ENCODE measurements at regions not wholly inside any gene's neighbourhood (a gene's known extent, or its start where the extent isn't known, plus 50 kb on each side); places are given as distances from the start of the nearest gene placed in this dataset.

DNA sequence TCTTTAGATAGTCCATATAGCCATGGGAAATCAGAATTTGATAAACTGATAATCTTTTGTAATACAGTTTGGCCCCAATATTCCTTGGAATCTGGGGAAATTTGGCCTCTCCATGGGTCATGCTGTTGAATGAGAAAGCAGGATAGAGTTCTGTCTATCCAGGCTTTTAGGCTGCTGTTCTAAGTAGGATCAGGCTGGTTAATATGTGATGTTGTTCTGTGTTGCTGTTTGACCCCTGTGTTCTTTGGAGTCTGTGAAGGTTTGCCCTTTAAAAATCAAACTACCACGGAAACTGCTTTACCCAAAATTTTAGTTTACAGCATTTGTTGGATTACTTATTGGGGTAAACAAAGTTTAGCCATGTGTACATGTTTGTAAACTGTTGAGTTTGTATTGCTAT is 114.5 kb downstream of the ZNF330 start:
- TF ChIP-seq, protein P1, sequence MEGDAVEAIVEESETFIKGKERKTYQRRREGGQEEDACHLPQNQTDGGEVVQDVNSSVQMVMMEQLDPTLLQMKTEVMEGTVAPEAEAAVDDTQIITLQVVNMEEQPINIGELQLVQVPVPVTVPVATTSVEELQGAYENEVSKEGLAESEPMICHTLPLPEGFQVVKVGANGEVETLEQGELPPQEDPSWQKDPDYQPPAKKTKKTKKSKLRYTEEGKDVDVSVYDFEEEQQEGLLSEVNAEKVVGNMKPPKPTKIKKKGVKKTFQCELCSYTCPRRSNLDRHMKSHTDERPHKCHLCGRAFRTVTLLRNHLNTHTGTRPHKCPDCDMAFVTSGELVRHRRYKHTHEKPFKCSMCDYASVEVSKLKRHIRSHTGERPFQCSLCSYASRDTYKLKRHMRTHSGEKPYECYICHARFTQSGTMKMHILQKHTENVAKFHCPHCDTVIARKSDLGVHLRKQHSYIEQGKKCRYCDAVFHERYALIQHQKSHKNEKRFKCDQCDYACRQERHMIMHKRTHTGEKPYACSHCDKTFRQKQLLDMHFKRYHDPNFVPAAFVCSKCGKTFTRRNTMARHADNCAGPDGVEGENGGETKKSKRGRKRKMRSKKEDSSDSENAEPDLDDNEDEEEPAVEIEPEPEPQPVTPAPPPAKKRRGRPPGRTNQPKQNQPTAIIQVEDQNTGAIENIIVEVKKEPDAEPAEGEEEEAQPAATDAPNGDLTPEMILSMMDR (IDR thresholded peaks at IDR 0.05): no peak
- TF ChIP-seq POLR2A (IDR thresholded peaks at IDR 0.05) (no peak), POLR2AphosphoS5 (IDR thresholded peaks at IDR 0.05) (no peak), EP300 (IDR thresholded peaks at IDR 0.05) (no peak)
